ENCODE measurements at regions not wholly inside any gene's neighbourhood (a gene's known extent, or its start where the extent isn't known, plus 50 kb on each side); places are given as distances from the start of the nearest gene placed in this dataset.
A peak's percentile ranks its signal among the peaks of the same experiment; 100 is the strongest.

DNA sequence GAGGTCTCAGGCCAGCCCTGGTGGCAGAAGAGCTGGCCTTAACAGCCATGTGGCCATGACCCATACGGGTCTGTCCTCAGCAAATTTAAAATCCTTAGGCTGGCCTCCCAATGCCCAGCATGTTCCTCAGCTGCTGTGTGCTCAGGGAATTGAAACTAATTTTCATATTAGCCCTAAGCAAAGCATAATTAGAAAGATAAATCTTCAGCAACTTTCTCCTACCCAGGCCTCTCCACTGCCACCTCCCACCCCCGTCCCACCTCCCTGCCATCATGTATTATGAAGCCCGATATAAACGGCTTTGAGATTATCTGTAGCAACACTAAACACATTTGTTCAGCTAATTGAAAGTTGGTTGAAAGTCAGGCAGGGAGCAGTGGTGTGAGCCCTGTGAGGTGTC lies 178.8 kb upstream of the NTM start:
- DNase-seq (ENCODE audit: low read depth, low spot score) = no peak

DNA sequence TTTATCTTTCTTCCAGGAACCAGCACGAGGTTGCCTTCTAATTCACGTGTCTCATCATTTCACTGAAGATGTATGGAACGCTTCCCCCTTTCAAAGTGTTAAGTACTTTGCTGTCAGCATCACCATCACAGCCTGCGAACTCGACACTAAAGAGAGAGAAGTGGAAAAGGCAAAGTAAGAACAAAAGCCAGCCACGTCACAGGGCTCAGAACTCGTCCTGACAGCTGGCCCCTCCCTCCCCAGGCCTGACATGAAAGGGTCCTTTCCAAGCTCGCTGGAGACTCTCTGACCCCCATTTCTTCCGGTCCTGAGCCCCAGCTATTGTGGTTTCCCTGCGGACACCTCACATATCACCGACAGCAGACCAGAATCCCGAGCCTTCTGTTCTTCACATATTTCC lies 177.8 kb upstream of the NTM start:
- no peak for DNase-seq (ENCODE audit: low read depth, low spot score)

- no peak for DNase-seq (ENCODE audit: low read depth, low spot score)
Measured at GRCh38 chr11:131193031-131193501, 177.3 kb upstream of the NTM start.

- no peak for DNase-seq (ENCODE audit: low read depth, low spot score)
Measured at GRCh38 chr11:131194726-131195125, 175.7 kb upstream of the NTM start.

- no peak for DNase-seq (ENCODE audit: low read depth, low spot score)
Measured at GRCh38 chr11:131195661-131196517, 174.5 kb upstream of the NTM start.

DNA sequence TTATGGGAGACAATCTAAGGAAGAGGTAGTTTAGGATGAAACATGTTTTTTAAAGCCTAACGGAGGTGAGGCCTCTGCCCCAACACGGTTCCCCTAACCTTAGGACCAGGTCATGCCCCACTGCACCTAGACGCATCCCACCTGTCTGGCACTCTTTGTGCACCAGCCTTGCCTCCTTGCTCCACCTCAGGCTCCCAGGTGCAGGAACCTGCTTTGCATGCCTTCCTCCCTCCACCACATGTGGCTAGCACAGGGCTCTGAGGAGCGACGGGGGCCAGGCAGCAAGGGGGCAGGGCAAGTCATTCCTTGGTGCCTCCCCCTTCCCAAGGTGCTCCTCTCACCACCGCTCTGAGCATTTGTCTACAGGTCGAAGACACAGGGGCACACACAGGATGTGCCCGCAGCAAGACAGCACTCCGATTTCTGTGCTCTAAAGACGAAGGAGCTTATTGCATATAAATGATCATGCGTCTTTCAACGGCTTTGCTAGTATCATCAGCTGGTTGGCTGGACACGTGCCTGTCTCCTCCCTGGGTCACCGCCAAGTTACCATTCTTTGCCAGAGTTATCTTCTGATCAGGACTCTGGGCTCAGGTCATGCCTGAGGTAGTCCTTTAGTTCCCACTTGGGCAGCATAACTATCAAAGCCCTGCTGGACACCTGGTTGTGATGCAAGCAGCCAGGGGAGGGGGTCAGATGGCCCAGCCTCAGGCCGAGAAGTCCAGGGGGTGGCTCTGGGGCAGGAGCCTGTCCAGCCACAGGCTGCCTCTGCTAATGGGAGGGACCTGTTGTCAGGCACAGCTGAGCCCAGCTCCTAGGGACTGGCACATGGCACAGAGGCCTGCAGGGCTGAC lies 172.0 kb upstream of the NTM start:
- no peak for DNase-seq (ENCODE audit: low read depth, low spot score)

GRCh38 chr11:131199015-131199280 lies 171.5 kb upstream of the NTM start:
- DNase-seq (ENCODE audit: low read depth, low spot score) = no peak

- DNase-seq (ENCODE audit: low read depth, low spot score) = no peak
Measured at GRCh38 chr11:131201674-131202073, 168.7 kb upstream of the NTM start.

GRCh38 chr11:131203040-131203439 lies 167.4 kb upstream of the NTM start:
- DNase-seq (ENCODE audit: low read depth, low spot score) = no peak

DNA sequence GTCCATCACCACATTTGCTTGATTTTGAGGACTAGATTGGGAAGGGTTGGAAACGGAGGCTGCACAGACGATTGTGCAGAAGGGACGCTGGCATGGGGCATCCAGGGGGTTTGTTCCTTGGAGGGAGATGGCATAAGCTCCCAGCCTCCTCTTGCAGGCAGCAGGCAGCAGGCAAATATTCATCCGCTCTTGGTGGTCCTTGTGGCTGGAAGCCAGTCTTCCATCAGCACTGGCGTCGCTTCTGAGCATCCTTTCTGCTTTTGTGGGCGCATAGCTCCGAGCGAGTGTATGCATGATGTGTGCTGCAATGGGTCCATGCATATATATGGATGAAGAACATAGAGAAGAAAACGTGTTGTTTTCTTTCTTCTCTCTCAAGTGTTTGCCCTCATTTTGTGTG lies 166.1 kb upstream of the NTM start:
- DNase-seq (ENCODE audit: low read depth, low spot score) = no peak

DNA sequence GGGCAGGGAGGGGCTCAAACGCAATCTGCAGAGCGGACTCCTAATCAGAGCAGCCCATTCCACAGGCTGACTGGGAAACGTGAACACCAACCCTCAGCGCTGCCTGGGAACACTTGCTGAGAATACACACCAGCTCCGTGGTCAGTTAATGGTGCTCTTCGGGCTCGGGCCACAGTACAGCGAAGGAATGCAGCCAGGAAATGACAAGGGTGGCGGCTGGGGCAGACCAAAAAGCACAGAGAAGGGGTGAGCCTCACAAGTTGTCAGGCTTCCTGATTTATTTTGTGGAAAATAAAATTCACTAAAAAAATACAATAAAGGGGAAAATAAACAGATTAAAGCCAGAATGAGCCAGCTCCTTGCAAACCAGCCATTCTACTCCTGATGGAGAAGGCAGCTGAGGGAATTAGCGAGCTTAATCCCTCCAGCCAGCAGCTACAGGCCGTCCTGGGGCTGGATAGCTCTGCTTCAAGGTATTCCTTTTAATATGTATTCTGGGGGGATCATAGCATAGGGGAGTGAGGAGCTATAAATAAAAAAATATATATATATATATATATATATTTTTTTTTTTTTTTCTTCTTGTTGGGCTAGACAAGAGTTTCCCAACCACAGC lies 165.5 kb upstream of the NTM start:
- no peak for DNase-seq (ENCODE audit: low read depth, low spot score)

- DNase-seq (ENCODE audit: low read depth, low spot score) = no peak
Measured at GRCh38 chr11:131206671-131207070, 163.7 kb upstream of the NTM start.

GRCh38 chr11:131207901-131208300 lies 162.5 kb upstream of the NTM start:
- DNase-seq (ENCODE audit: low read depth, low spot score) = no peak

GRCh38 chr11:131217313-131218310 lies 152.8 kb upstream of the NTM start:
- peak; percentile 59 for DNase-seq (ENCODE audit: low read depth, low spot score)

DNA sequence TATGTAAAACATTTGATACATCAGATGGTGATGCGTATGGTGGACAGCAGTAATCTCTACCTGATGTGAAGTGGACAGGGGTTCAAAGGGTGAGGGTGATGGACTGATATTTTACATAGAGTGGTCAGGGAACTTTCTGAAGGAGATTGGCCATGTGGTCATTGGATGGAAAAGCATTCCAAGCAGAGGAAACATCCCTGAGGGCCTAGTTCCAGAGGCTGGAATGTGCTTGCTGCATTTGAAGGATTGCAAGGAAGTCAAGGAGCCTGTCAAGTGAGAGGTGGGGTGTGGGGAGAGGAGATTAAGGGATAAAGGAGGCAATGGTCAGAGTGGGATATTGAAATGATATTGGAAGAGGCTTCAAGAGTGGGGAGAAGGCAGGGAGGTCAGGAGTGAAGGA lies 151.9 kb upstream of the NTM start:
- no peak for DNase-seq (ENCODE audit: low read depth, low spot score)

DNA sequence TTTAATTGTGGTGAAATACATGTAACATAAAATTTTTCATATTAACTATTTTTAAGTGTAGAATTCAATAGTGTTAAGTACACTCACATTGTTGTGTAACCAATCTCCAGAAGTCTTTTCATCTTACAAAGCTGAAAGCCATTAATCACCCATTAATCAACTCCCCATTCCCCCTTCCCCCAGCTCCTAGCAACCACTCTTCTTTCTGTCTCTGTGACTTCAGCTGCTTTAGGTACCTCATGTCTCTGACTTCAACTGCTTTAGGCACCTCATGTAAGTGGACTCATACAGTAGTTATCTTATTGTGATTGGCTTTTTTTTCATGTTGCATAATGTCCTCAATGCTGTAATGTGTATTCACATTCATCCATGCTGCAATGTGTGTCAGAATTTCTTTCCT lies 150.8 kb upstream of the NTM start:
- DNase-seq (ENCODE audit: low read depth, low spot score) = no peak

- DNase-seq (ENCODE audit: low read depth, low spot score) = peak; percentile 42
Measured at GRCh38 chr11:131223198-131223991, 147.0 kb upstream of the NTM start.

DNA sequence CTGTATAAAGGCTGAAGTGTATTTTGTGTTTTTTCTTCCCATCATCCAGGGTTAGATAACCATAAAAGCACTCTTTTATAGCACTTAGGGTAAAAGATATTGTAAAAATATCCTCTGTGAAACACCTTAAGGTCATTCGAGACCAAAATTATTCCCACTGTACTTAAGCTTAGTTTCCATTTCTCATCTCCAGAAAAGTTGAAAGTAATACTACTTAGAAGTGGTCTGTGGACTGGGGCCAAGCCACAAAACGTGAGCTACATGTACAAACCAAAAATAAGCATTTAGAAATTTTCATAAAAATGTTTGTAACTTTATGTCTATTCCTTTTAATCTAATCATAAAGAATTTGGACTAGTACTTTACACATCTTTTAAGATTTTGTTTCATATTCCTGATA lies 142.0 kb upstream of the NTM start:
- DNase-seq (ENCODE audit: low read depth, low spot score) = no peak

DNA sequence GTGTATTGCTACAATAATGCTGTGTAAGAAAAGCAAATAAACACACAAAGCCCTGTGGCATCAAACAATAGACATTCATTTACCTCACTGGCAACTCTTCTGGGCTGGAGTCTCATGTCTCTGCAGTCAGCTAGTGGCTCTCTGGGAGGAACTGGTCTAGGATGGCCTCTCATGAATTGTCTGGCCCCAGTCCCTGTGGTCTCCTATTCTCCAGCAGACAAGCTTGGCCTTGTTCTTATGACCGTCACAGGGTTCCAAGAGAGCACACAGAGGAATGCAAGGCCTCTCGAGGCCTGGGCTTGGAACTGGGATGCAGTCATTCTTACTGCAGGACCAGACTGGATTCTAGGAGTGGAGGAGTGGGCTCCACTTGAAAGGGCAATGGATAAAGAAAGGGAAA lies 141.2 kb upstream of the NTM start:
- DNase-seq (ENCODE audit: low read depth, low spot score) = no peak

DNA sequence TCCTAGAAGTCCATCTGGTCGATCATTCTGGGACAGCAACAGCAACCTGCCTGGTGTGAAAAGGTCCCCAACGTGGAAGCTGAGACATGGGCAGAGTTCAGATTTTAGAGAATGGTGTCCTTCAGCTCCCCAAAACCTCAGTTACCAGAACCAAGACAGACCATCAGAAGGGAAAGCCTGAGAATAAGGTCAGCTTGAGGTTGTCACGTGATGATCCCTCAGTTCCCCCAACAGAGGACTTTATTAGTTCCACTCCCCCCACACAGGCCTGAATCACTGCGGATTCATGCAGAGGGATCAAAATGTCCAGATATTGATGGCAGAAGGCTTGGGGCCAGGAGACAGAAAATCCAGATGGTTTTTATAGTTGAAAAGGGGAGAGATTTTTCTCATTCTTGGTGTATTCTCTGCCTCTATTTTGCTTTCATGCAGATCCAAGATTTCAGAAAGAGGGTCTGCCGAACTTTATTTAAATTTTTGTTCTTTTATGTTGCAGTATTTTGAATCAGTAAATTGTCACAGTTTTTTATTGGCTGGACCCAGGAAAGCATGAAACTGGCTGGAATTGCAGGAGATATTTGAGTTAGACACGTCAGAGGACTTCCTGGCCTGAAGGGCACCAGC lies 139.0 kb upstream of the NTM start:
- no peak for DNase-seq (ENCODE audit: low read depth, low spot score)

All from iPS DF 19.7 (cell line).